ENCODE measurements at regions not wholly inside any gene's neighbourhood (a gene's known extent, or its start where the extent isn't known, plus 50 kb on each side); places are given as distances from the start of the nearest gene placed in this dataset.

- H3K4me3 ChIP-seq (ENCODE audit: low read depth, low read length): no peak overlapping the region
- TF ChIP-seq CTCF (conservative IDR thresholded peaks at IDR 0.05; ENCODE audit: low read depth, low read length): no peak
- no peak for DNase-seq (ENCODE audit: low read depth)
Measured at GRCh38 chr7:126302639-126303038, 950.1 kb downstream of the GRM8 start.

- H3K4me3 ChIP-seq (ENCODE audit: low read depth, low read length): no peak overlapping the region
- no peak for TF ChIP-seq CTCF (conservative IDR thresholded peaks at IDR 0.05; ENCODE audit: low read depth, low read length)
- DNase-seq (ENCODE audit: low read depth): no peak
Measured at GRCh38 chr7:126286317-126286716, 966.4 kb downstream of the GRM8 start.

GRCh38 chr7:126236261-126236660, 1016.5 kb downstream of the GRM8 start:
- DNase-seq (ENCODE audit: low read depth): no peak
- TF ChIP-seq CTCF (conservative IDR thresholded peaks at IDR 0.05; ENCODE audit: low read depth, low read length): no peak
- H3K4me3 ChIP-seq (ENCODE audit: low read depth, low read length): no peak overlapping the region

- no peak for DNase-seq (ENCODE audit: low read depth)
- TF ChIP-seq CTCF (conservative IDR thresholded peaks at IDR 0.05; ENCODE audit: low read depth, low read length): no peak
- no peak overlapping the region for H3K4me3 ChIP-seq (ENCODE audit: low read depth, low read length)
Measured at GRCh38 chr7:126228356-126229061, 1024.2 kb downstream of the GRM8 start.

GRCh38 chr7:126227643-126228042, 1025.1 kb downstream of the GRM8 start:
- TF ChIP-seq CTCF (conservative IDR thresholded peaks at IDR 0.05; ENCODE audit: low read depth, low read length): no peak
- H3K4me3 ChIP-seq (ENCODE audit: low read depth, low read length): no peak overlapping the region
- DNase-seq (ENCODE audit: low read depth): no peak

- no peak for DNase-seq (ENCODE audit: low read depth)
- H3K4me3 ChIP-seq (ENCODE audit: low read depth, low read length): no peak overlapping the region
- TF ChIP-seq CTCF (conservative IDR thresholded peaks at IDR 0.05; ENCODE audit: low read depth, low read length): no peak
Measured at GRCh38 chr7:126227055-126227454, 1025.7 kb downstream of the GRM8 start.

GRCh38 chr7:126223729-126224128, 1029.0 kb downstream of the GRM8 start:
- no peak for DNase-seq (ENCODE audit: low read depth)
- no peak for TF ChIP-seq CTCF (conservative IDR thresholded peaks at IDR 0.05; ENCODE audit: low read depth, low read length)

More at GRCh38 chr7:126223729-126224128, 1029.0 kb downstream of the GRM8 start:
- H3K4me3 ChIP-seq (ENCODE audit: low read depth, low read length): no peak overlapping the region

All from choroid plexus epithelial cell (primary cell).